ENCODE measurements at regions not wholly inside any gene's neighbourhood (a gene's known extent, or its start where the extent isn't known, plus 50 kb on each side); places are given as distances from the start of the nearest gene placed in this dataset.

DNA sequence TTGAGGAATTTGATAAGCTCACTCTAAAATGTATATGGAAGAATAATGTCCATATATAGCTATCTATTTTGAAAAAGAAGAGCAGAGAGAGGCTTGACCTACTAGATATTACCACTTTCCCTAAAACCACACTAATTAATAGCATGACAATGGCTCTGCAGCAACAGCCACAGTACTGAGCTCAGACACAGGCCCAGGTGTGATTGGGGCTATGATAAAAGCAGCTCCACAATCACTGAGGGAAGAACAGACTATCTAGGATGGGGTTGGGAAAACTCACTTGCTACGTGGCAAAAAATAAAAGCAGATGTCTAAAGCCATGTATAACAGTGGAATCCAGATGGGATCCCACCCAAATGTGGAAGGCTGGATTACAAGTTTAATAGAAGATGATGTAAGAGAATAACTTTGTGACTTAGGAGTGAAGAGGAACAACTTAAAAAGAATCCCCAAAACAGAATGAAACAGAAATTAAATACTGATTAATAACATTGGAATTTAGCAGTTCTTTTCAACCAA lies 80.8 kb upstream of the RAB4A start:
- DNase-seq (ENCODE audit: low spot score), result no peak

GRCh38 chr1:229191066-229191674 lies 79.7 kb upstream of the RAB4A start:
- no peak for DNase-seq (ENCODE audit: low spot score)

DNA sequence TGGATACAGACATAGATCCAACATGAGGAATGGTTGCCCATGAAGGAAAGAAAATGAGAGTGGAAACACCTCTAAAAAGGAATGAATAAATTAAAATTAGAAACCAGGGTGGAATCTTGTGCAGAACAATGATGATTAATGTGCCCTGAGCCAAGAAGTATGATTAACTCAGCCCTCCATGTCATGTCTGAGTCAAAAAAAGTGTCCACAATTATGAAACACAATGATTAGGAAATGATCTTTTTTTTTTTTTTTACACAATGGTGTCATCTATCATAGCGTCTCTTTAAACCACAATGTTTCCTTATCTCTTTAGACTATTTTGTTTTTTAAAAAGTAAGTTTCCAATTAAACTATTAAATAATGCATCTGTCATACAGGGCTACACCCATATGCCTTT lies 78.9 kb upstream of the RAB4A start:
- peak; percentile 26 for DNase-seq (ENCODE audit: low spot score)

DNA sequence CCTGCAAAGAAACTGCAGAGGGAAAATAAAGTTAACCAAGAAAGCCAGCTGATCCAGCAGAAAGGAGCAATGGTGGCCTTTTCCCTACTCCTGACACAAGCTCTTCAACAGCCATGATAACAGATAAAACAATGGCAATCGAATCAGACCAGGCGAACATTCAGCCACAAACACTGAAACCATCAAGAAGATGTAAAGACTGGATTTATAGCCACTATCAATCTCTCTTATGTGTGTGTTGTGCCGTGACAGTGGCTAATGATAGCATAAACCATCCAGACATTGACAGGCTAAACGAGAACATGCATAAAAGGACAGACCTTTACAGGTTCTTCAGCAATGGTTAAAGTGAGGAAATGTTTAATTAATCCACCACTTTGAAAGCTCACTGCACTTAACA lies 78.1 kb upstream of the RAB4A start:
- no peak for DNase-seq (ENCODE audit: low spot score)

- no peak for DNase-seq (ENCODE audit: low spot score)
Measured at GRCh38 chr1:229194096-229194495, 76.8 kb upstream of the RAB4A start.

- DNase-seq (ENCODE audit: low spot score), result no peak
Measured at GRCh38 chr1:229195246-229195645, 75.7 kb upstream of the RAB4A start.

GRCh38 chr1:229196404-229197264 lies 74.3 kb upstream of the RAB4A start:
- DNase-seq (ENCODE audit: low spot score), result no peak

- DNase-seq (ENCODE audit: low spot score), result no peak
Measured at GRCh38 chr1:229197265-229197585, 73.7 kb upstream of the RAB4A start.

GRCh38 chr1:229199261-229200243 lies 71.4 kb upstream of the RAB4A start:
- peak; percentile 28 for DNase-seq (ENCODE audit: low spot score)

DNA sequence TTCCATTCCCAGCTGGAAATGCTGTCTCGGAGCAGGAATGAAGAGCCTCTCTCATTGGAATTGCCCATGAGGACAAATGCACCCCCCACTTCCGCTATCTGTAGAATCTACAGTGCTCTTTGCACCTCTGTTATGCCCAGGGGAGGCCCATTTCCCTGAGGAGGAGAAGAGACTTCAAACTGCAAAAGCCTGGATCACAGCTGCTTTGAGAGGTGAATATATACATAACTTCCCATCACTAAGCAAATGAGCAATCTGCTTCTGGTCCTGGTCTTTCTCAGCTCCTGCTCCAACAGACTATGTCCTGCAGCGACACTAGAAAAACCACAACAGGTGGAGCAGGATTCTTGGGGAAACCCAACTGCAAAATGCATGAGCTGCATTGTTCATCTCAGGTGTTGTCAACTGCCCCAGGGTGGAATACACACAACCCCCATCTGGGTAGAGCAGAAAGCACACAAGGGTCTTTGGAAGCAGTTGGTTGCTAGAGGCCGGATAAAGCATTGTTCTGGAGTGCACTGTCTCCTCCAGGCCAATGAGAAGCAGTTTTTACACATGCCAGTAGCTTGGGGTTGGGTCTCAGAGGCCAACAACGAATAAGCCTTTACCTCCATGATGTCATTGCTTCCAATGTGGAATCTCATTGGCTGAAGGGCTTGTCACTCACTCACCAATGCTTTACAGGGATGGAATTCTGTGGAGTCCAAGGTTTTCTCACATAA lies 67.7 kb upstream of the RAB4A start:
- no peak for DNase-seq (ENCODE audit: low spot score)

DNA sequence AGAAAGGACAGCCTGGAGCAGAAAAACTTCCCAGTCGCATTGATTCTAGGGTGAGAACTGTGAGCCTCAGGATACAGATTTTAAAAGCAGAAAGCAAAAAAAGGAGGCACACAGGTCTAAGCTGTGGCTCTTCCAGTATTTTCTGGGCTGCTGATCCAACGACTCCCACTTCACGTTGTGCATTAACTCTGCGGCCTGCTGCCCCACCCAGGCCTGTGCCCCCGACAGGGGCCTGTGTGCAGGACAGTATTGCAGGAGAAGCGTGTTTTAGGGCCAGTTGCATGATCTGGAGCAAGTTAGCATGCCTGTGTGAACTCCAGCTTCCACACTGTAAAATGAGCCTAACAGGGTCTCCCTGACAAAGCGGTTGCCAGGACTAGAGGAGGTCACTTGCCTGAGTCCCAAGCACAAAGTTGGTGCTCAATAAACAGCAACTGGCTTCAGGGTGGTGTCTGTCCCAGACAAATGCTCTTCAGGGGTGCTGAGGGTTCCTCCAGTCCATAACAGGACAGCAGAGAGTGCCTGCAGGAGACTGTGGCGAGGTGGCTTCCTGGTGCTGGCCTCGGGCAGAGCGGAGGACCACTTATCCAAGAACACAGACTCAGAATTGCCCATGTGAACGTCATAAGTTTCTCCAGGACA lies 66.8 kb upstream of the RAB4A start:
- DNase-seq (ENCODE audit: low spot score), result no peak

DNA sequence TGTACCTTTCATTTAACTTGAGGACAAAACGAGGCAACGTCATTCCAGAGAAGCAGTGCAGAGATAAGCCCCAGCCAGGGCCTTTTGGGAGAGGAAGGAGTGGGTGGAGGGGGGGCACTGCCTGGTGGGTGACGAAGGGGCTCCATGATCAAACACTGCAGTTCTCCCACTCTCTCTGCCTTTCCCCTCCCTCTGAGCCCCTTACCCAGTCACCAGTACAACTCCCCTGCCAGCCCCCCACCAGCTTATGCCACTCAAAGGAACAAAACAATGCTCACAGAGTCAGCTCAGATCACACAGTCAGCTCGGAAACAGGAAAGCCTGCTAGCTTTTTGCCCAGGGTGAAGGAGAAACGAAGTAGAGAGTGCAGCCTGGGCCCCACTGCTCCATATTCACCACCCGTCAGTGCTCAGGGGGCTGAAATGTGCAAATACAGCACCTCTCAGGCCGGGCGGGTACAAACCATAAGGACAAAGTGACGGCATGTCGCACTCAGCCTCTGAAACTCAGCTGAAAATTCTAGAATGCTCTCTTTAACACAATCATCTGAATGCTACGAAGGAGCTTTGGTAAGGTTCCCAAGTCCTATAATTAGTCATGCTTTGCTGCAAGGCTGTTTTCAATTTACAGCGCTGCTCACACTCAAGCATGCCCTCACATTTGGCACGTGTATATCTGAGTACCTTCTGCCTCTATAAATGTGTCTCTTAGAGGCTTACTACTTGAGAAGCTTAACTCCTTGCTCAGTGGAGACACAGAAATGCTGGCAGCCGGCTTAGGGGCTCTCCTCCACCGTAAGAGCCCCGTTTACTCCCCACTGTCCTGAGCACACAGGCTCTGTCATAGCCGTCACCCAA lies 65.8 kb upstream of the RAB4A start:
- DNase-seq (ENCODE audit: low spot score), result no peak

DNA sequence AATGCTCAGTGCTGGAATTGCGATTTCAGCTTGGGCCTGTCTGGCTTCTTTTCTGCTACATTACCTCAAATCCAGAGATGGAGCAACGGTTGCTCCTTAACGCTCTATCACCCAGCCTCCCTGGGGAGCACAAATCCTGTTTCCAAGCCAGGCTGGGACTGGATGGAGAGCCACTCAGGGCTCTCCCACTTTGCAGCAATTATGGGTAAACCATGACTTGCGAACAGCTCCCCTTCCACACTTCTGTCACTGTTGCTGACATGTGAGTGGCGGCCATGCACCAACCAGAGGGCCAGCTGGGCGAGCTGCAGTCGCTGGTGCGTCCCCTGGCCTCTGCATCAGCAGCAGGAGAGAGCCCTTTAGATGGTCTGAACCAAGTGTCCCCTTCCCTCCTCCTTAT lies 65.1 kb upstream of the RAB4A start:
- no peak for DNase-seq (ENCODE audit: low spot score)

- DNase-seq (ENCODE audit: low spot score), result no peak
Measured at GRCh38 chr1:229207916-229208315, 63.0 kb upstream of the RAB4A start.

GRCh38 chr1:229208481-229208880 lies 62.4 kb upstream of the RAB4A start:
- DNase-seq (ENCODE audit: low spot score), result no peak

- DNase-seq (ENCODE audit: low spot score), result no peak
Measured at GRCh38 chr1:229209386-229209785, 61.5 kb upstream of the RAB4A start.

- no peak for DNase-seq (ENCODE audit: low spot score)
Measured at GRCh38 chr1:229209816-229210215, 61.1 kb upstream of the RAB4A start.

GRCh38 chr1:229210844-229211243 lies 60.1 kb upstream of the RAB4A start:
- DNase-seq (ENCODE audit: low spot score), result no peak

DNA sequence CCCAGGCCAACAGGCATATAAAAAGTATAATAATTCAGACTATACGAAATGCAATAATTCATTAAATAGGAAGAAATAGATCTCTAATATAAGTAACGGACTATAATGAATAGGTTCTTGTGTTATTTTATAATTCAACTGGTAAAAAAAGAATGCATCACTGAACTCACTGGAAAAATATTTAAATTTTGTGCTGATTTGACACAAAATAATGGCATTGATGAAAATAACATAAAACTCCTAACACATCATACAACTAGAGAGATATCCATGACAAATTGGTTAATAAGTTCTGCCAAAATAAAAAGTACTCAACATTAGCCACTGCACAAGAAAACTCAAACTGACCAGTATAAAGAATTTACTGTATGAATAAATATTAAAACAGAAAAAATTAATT lies 57.1 kb upstream of the RAB4A start:
- DNase-seq (ENCODE audit: low spot score), result no peak

DNA sequence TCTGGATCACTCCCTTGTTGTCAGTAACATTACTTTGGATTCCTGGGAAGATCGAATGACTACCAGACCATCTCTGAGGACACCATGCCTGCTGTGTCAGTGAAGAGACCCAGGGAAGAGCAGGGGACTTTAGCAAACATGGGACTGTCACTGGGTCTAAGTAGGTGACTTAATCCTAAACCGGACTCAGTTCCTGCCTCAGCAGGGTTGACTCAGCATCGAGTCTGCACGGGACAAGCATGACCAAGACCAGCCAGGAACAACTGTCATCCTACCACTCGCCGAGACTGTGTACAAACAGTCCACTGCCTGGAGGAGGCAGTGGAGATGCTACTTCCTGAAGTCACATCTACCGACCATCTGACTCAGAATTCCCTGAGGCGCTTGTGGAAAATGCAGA lies 53.2 kb upstream of the RAB4A start:
- DNase-seq (ENCODE audit: low spot score), result no peak
